Smooth muscle cell (in vitro differentiated cells): ENCODE measurements at regions not wholly inside any gene's neighbourhood (a gene's known extent, or its start where the extent isn't known, plus 50 kb on each side); places are given as distances from the start of the nearest gene placed in this dataset.
"Not testable (repeated sequence)": the region's sequence is repeated elsewhere in the genome, so short reads cannot be mapped to it uniquely, and the experiment has no call there.

Source experiments
- DNase-seq: peaks from one replicate; lab custom pipeline; 2025; ENCODE audit not compliant: unreplicated experiment; lab: John Stamatoyannopoulos, UW
- H2AFZ ChIP-seq: fragments of 200-600 bp; sonication (generic); 2 replicates; pipeline ENCODE4 v1.6.0; 2016; ENCODE audit warnings: antibody characterized with exemption, low read depth, mild to moderate bottlenecking
- H3F3A ChIP-seq: fragments of 200-600 bp; sonication (generic); 2 replicates; pipeline ENCODE4 v1.6.0; 2017; ENCODE audit warnings: antibody characterized with exemption, low read depth
- H3K27ac ChIP-seq: fragments of 200-600 bp; sonication (generic); 2 replicates; pipeline ENCODE4 v1.5.1; 2016; ENCODE audit warnings: low read depth, mild to moderate bottlenecking
- H3K27me3 ChIP-seq: fragments of 200-600 bp; sonication (generic); 2 replicates; pipeline ENCODE4 v1.6.1; 2016; ENCODE audit warnings: low read depth, mild to moderate bottlenecking
- H3K36me3 ChIP-seq: fragments of 200-600 bp; sonication (generic); 2 replicates; pipeline ENCODE4 v1.5.1; 2016; ENCODE audit warnings: low read depth
- H3K4me1 ChIP-seq: fragments of 200-600 bp; sonication (generic); 2 replicates; pipeline ENCODE4 v1.5.1; 2016; ENCODE audit warnings: low read depth
- H3K4me2 ChIP-seq: fragments of 200-600 bp; sonication (generic); 2 replicates; pipeline ENCODE4 v1.6.0; 2016; ENCODE audit warnings: mild to moderate bottlenecking
- H3K4me3 ChIP-seq: fragments of 200-600 bp; sonication (generic); 2 replicates; pipeline ENCODE4 v1.5.1; 2016; ENCODE audit warnings: mild to moderate bottlenecking
- H3K79me2 ChIP-seq: fragments of 200-600 bp; sonication (generic); 2 replicates; pipeline ENCODE4 v1.6.0; 2016; ENCODE audit warnings: low read depth, mild to moderate bottlenecking
- H3K9ac ChIP-seq: fragments of 200-600 bp; sonication (generic); 2 replicates; pipeline ENCODE4 v1.6.0; 2016; ENCODE audit warnings: low read depth
- H3K9me3 ChIP-seq: fragments of 200-600 bp; sonication (generic); replicated peaks from 2 replicates; pipeline ENCODE4 v1.5.1; 2016; ENCODE audit warnings: low read depth
- H4K20me1 ChIP-seq: fragments of 200-600 bp; sonication (generic); 2 replicates; pipeline ENCODE4 v1.6.0; 2016; ENCODE audit warnings: low read depth
- CTCF ChIP-seq: fragments of 200-600 bp; sonication (generic); IDR thresholded peaks from 2 replicates; pipeline ENCODE4 v1.5.1; 2017; ENCODE audit warnings: borderline replicate concordance, mild to moderate bottlenecking, antibody characterized with exemption; ENCODE audit not compliant: insufficient read depth, poor library complexity, severe bottlenecking
- WGBS: methylation state at CpG from one replicate; pipeline ENCODE4 v1.1.7; 2016; ENCODE audit warnings: low lambda C conversion rate; 5-methylcytosine and 5-hydroxymethylcytosine counted together

- H4K20me1 ChIP-seq: no peaks in the 10 kb centered on the region
- H3K27me3 ChIP-seq: no peaks in the 10 kb centered on the region
- no peak for DNase-seq
- 73% methylated on average over 1 of the region's 1 CpG for WGBS
- no peak overlapping the region for H3K4me2 ChIP-seq
- no peak overlapping the region for H3K4me3 ChIP-seq
- H3K4me1 ChIP-seq: no peaks in the 10 kb centered on the region
- no peak for TF ChIP-seq CTCF
- no peak overlapping the region for H3K27ac ChIP-seq
- H3K9me3 ChIP-seq: no peaks in the 10 kb centered on the region
- no peaks in the 10 kb centered on the region for H3K36me3 ChIP-seq
- no peak overlapping the region for H3K9ac ChIP-seq
- no peaks in the 10 kb centered on the region for H3F3A ChIP-seq
- no peaks in the 10 kb centered on the region for H3K79me2 ChIP-seq
- no peak overlapping the region for H2AFZ ChIP-seq
Observed at GRCh38 chrX:82765811-82766210, 742.3 kb upstream of the POU3F4 start.

GRCh38 chrX:82775426-82775825, 732.7 kb upstream of the POU3F4 start:
- no peak for DNase-seq
- Histone ChIP-seq H3K9me3 (no peaks in the 10 kb centered on the region), H3K36me3 (no peaks in the 10 kb centered on the region), H3F3A (no peaks in the 10 kb centered on the region), H3K27me3 (no peaks in the 10 kb centered on the region), H4K20me1 (no peaks in the 10 kb centered on the region), H3K4me1 (no peaks in the 10 kb centered on the region), H3K27ac (no peak overlapping the region), H3K9ac (no peak overlapping the region), H3K79me2 (no peaks in the 10 kb centered on the region), H3K4me3 (no peak overlapping the region), H3K4me2 (no peak overlapping the region), H2AFZ (no peak overlapping the region)
- 56% methylated on average over 3 of the region's 3 CpGs for WGBS
- no peak for TF ChIP-seq CTCF

- WGBS: 67% methylated on average over 4 of the region's 4 CpGs
Observed at GRCh38 chrX:82782014-82782413, 726.1 kb upstream of the POU3F4 start.

GRCh38 chrX:82812902-82813301, 695.2 kb upstream of the POU3F4 start:
- not testable (repeated sequence) for H3K4me1 ChIP-seq, H3K79me2 ChIP-seq, DNase-seq, H3K4me2 ChIP-seq, H2AFZ ChIP-seq, H3K9ac ChIP-seq, H3K27ac ChIP-seq, H3K9me3 ChIP-seq, H3K27me3 ChIP-seq, H3F3A ChIP-seq, H3K4me3 ChIP-seq, H4K20me1 ChIP-seq, H3K36me3 ChIP-seq
- WGBS: 90% methylated on average over 5 of the region's 5 CpGs

More at GRCh38 chrX:82782014-82782413, 726.1 kb upstream of the POU3F4 start:
- H3K4me1 ChIP-seq: no peaks in the 10 kb centered on the region
- H3K9me3 ChIP-seq: no peaks in the 10 kb centered on the region
- H3K27me3 ChIP-seq: no peaks in the 10 kb centered on the region
- no peaks in the 10 kb centered on the region for H3K36me3 ChIP-seq
- no peaks in the 10 kb centered on the region for H3K79me2 ChIP-seq
- no peak overlapping the region for H3K4me3 ChIP-seq
- no peak overlapping the region for H3K4me2 ChIP-seq
- H3K27ac ChIP-seq: no peak overlapping the region
- H4K20me1 ChIP-seq: no peaks in the 10 kb centered on the region
- H3K9ac ChIP-seq: no peak overlapping the region
- DNase-seq: no peak
- no peak for TF ChIP-seq CTCF
- H3F3A ChIP-seq: no peaks in the 10 kb centered on the region
- no peak overlapping the region for H2AFZ ChIP-seq
